Ascending aorta (tissue), 2 donors: ENCODE measurements at regions not wholly inside any gene's neighbourhood (a gene's known extent, or its start where the extent isn't known, plus 50 kb on each side); places are given as distances from the start of the nearest gene placed in this dataset.

ENCODE experiments used
- DNase-seq, 2 donors: peaks; one replicate each; pipeline ENCODE4 v3.0.0-alpha.2; 2019; ENCODE audit warnings: low spot score in 2 of 2
- H3K27ac ChIP-seq, 2 donors: fragments of 200-600 bp; sonication (generic); one replicate each; pipeline ENCODE4 v1.5.1; 2016 to 2017; ENCODE audit warnings: mild to moderate bottlenecking in 1 of 2
- H3K27me3 ChIP-seq: fragments of 200-600 bp; sonication (generic); one replicate; pipeline ENCODE4 v1.5.1; 2017
- H3K36me3 ChIP-seq, 2 donors: fragments of 200-600 bp; sonication (generic); one replicate each; pipeline ENCODE4 v1.5.1; 2016
- H3K4me1 ChIP-seq, 2 donors: fragments of 200-600 bp; sonication (generic); one replicate each; pipeline ENCODE4 v1.5.1; 2016 to 2017; ENCODE audit warnings: mild to moderate bottlenecking in 1 of 2
- H3K4me3 ChIP-seq, 2 donors: fragments of 200-600 bp; sonication (generic); one replicate each; pipeline ENCODE4 v1.5.1; 2016 to 2017; ENCODE audit warnings: mild to moderate bottlenecking in 1 of 2
- H3K9me3 ChIP-seq, 2 donors: fragments of 200-600 bp; sonication (generic); one replicate each; pipeline ENCODE4 v1.5.1; 2016
- intact Hi-C: fragments of 100-400 bp; cut with DNase I; formaldehyde crosslinking; loops from one replicate; pipeline ENCODE4 v1.15.1; 2023
- TF ChIP-seq, protein P1 (sequence below), 3 experiments: fragments of 200-600 bp in 2 of 3; fragments of 450-650 bp in 1 of 3; sonication (generic) in 2 of 3; IDR thresholded peaks; one replicate each; pipeline ENCODE4 v1.5.1; 2016 to 2019; ENCODE audit warnings: antibody characterized with exemption in 3 of 3, mild to moderate bottlenecking in 1 of 3, moderate library complexity in 1 of 3

DNA sequence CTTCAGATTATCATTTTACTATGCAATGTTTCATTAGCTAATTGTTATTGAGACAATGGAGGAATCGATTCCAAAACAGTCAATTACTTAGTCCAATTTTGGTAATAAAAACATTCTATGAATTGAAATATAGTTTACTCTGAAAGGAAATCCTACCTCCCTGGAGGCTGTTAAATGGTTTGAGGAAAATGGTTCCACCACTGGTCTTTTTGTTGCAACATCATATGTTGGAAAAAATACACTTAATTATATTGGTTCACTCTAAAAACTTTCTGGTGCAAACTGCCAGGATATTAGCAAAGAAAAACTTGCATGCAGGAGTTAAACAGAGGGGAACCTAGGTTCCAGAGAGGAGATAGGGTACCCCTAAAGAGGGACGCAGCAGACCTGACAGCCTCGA is 267.3 kb upstream of the LYZL1 start:
- no peaks in the 10 kb centered on the region for H3K4me1 ChIP-seq
- no peaks in the 10 kb centered on the region for H3K27me3 ChIP-seq
- H3K27ac ChIP-seq = no peak overlapping the region
- DNase-seq = no peak
- no peak overlapping the region for H3K4me3 ChIP-seq
- TF ChIP-seq, protein P1, sequence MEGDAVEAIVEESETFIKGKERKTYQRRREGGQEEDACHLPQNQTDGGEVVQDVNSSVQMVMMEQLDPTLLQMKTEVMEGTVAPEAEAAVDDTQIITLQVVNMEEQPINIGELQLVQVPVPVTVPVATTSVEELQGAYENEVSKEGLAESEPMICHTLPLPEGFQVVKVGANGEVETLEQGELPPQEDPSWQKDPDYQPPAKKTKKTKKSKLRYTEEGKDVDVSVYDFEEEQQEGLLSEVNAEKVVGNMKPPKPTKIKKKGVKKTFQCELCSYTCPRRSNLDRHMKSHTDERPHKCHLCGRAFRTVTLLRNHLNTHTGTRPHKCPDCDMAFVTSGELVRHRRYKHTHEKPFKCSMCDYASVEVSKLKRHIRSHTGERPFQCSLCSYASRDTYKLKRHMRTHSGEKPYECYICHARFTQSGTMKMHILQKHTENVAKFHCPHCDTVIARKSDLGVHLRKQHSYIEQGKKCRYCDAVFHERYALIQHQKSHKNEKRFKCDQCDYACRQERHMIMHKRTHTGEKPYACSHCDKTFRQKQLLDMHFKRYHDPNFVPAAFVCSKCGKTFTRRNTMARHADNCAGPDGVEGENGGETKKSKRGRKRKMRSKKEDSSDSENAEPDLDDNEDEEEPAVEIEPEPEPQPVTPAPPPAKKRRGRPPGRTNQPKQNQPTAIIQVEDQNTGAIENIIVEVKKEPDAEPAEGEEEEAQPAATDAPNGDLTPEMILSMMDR (IDR thresholded peaks at IDR 0.05) = no peak
- intact Hi-C loops = no loop called here
- no peaks in the 10 kb centered on the region for H3K9me3 ChIP-seq
- no peaks in the 10 kb centered on the region for H3K36me3 ChIP-seq

DNA sequence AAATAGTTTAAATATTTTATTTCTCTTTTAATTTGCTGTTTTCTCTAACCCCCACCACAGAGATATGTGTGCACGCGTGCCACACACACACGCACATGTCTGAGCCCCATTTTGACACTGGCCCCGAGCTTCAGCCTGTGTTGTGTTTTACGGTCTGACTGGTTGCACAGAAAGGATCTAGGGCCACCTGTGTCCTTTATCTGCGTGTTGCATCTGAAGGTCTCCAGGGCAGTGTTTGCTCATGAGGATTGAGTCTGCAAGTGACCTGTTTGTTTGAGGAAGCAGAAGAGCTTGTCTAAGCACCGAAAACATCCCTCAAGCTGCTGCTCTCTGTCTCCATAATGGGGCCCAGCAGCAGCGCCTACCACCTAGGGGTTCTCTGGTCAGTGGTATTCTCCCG is 266.4 kb upstream of the LYZL1 start:
- Histone ChIP-seq H3K4me1 (no peaks in the 10 kb centered on the region), H3K27me3 (no peaks in the 10 kb centered on the region), H3K27ac (no peak overlapping the region), H3K36me3 (no peaks in the 10 kb centered on the region), H3K4me3 (no peak overlapping the region), H3K9me3 (no peaks in the 10 kb centered on the region)
- intact Hi-C loops = no loop called here
- TF ChIP-seq, protein P1 (IDR thresholded peaks at IDR 0.05) = no peak
- no peak for DNase-seq

DNA sequence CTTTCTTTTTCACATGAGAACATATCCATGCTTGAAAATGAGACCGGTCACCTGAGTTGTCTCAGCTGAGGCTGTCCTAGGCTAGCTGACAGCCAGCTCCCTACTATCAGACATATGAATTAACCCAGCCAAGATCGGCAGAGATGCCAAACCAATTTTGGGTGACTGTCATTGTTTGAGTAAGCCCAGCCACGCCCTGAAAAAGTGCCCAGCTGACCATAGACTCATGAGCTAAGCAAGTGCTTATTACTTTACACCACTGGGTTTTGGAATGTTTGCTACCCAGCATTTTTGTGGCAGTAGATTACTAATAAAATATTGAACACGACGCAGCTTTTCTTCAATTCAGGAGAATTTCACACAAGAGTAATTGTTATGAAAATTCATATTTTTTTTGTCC is 265.2 kb upstream of the LYZL1 start:
- H3K9me3 ChIP-seq = no peaks in the 10 kb centered on the region
- TF ChIP-seq, protein P1 (IDR thresholded peaks at IDR 0.05) = no peak
- H3K4me3 ChIP-seq = no peak overlapping the region
- no peaks in the 10 kb centered on the region for H3K4me1 ChIP-seq
- H3K36me3 ChIP-seq = no peaks in the 10 kb centered on the region
- H3K27me3 ChIP-seq = no peaks in the 10 kb centered on the region
- DNase-seq = no peak
- no peak overlapping the region for H3K27ac ChIP-seq
- intact Hi-C loops = no loop called here

DNA sequence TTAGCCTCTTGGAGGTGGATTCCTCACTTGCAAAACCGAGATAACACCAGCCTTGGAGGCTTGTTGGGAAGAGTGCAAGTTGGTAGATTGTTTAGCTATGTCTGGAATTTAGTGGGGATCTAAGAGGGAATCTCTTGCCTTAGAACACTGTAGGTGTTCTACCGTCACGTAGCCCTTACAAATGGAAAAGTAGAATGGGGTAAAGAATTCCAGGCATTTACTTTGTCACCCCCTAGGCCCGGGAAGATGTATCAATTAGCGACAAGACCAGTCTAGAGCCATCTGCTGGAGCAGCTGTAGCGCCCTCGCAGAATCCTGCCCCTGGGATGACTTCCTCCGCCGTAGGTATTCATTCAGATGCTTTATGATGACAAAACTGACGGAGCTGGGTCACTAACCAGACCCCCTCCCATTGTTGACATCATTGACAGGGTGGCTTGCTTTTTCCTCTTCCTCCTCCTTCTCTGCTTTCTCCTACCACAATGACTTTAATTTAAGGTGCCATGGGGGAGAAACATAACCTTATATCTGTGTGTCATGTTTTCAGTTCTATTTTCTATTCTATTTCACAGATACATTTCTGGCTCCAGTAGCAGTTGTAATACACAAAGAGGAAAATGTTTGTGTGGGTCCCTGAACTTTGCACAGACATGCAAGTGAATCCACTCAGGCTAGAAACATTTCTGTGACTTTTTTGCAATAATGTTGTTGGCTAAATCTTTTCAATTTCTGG is 262.6 kb upstream of the LYZL1 start:
- Histone ChIP-seq H3K4me1 (no peaks in the 10 kb centered on the region), H3K36me3 (no peaks in the 10 kb centered on the region), H3K27ac (no peak overlapping the region), H3K9me3 (no peaks in the 10 kb centered on the region), H3K27me3 (no peaks in the 10 kb centered on the region), H3K4me3 (no peak overlapping the region)
- DNase-seq = no peak
- TF ChIP-seq, protein P1 (IDR thresholded peaks at IDR 0.05) = no peak
- intact Hi-C loops = no loop called here

DNA sequence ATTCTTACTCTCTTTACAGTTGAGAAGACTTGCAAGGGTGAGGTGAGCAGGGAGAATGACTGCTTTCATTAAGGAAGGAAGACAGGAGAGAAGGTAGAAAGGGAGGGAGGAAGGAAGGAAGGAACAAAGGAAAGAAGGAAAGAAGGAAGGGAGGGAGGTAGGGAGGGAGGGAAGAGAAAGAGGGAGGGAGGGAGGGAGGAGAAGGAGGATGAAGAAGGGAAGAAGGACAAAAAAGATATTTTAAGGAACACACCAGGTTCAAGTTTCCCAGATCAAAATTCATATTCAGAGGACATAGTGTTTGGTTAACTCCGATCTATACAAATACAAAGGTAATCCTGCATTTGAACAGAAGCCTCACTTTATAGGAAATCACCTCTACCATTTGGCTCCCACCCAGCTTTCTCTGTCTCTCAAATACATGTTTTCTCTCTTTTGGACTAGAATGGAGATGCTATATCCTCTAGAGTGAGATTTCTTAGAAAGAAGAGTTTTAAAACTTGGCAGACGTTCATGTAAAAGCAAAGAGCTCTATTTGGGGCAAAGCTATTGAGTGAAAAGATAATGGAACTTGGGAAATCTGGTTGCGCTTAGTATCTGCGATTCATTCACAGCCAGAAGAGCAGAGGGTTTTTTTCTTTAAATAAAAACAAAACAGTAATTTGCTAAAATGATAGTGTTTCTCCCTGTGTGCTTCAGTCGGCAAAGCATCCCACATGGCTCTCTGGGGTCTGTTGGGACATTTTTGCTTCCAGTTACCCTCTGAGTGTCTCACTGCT is 261.9 kb upstream of the LYZL1 start:
- Histone ChIP-seq H3K27ac (no peak overlapping the region), H3K27me3 (no peaks in the 10 kb centered on the region), H3K4me1 (no peaks in the 10 kb centered on the region)

More for the DNA sequence above, 261.9 kb upstream of the LYZL1 start:
- Histone ChIP-seq H3K4me3 (no peak overlapping the region), H3K9me3 (no peaks in the 10 kb centered on the region), H3K36me3 (no peaks in the 10 kb centered on the region)
- TF ChIP-seq, protein P1 (IDR thresholded peaks at IDR 0.05) = no peak
- intact Hi-C loops = no loop called here
- DNase-seq = no peak
